Panc1 (cell line): ENCODE measurements at regions not wholly inside any gene's neighbourhood (a gene's known extent, or its start where the extent isn't known, plus 50 kb on each side); places are given as distances from the start of the nearest gene placed in this dataset.

Source experiments
- ATAC-seq: fragments of 200-7000 bp; cut with Tn5 transposase; 2 replicates; pipeline ENCODE4 v1.9.1; 2020; ENCODE audit warnings: mild to moderate bottlenecking, moderate library complexity
- BruUV-seq: library from RNA; stranded (reverse); fragments of 400-500 nt; replicated peaks from 2 replicates; lab custom pipeline; 2021; lab: Mats Ljungman, UMichigan
- CTCF ChIA-PET: fragments of 300-600 bp; sonication (Branson Sonifier 250); formaldehyde crosslinking; loops from one replicate; lab custom pipeline; 2022; ENCODE audit warnings: antibody characterized with exemption; lab: Charles Lee
- POLR2A ChIA-PET: fragments of 300-600 bp; sonication (Branson Sonifier 250); formaldehyde crosslinking; loops from one replicate; lab custom pipeline; 2022; ENCODE audit warnings: antibody characterized with exemption; lab: Charles Lee
- DNase-seq: peaks from one replicate; pipeline ENCODE4 v3.0.0-alpha.2; 2010; ENCODE audit warnings: low read depth, low spot score
- H3K27ac ChIP-seq: 2 replicates; pipeline ENCODE4 v1.5.1; 2011; ENCODE audit warnings: mild to moderate bottlenecking, low read length, inconsistent platforms
- H3K27me3 ChIP-seq: fragments of 200-500 bp; sonication (Bioruptor generic); 2 replicates; pipeline ENCODE4 v1.6.0; 2014; ENCODE audit warnings: low read length, inconsistent platforms; ENCODE audit not compliant: control insufficient read depth, insufficient read depth
- H3K36me3 ChIP-seq: fragments of 200-500 bp; sonication (Bioruptor generic); 2 replicates; pipeline ENCODE4 v1.5.1; 2014; ENCODE audit warnings: inconsistent platforms, mild to moderate bottlenecking, low read length, moderate library complexity; ENCODE audit not compliant: control insufficient read depth, insufficient read depth
- H3K4me1 ChIP-seq: 2 replicates; pipeline ENCODE4 v1.5.1; 2011; ENCODE audit warnings: inconsistent platforms, mild to moderate bottlenecking, low read length, moderate library complexity; ENCODE audit not compliant: control insufficient read depth, insufficient read depth
- H3K4me3 ChIP-seq, 2 experiments: 2 replicates each; pipeline ENCODE4 v1.5.1; 2011 to 2012; ENCODE audit warnings: low read depth in 2 of 2, low read length in 2 of 2, mild to moderate bottlenecking in 2 of 2, inconsistent platforms in 1 of 2, moderate library complexity in 1 of 2
- H3K9me3 ChIP-seq: fragments of 200-500 bp; sonication (Bioruptor generic); 2 replicates; pipeline ENCODE4 v1.5.1; 2014; ENCODE audit warnings: low read depth, mild to moderate bottlenecking, inconsistent platforms, low read length, moderate library complexity; ENCODE audit not compliant: control insufficient read depth, insufficient read depth
- POLR2AphosphoS5 ChIP-seq: IDR thresholded peaks from 2 replicates; pipeline ENCODE4 v1.6.1; 2012; ENCODE audit warnings: mild to moderate bottlenecking, low read depth, low read length, moderate library complexity
- REST ChIP-seq, 2 experiments: IDR thresholded peaks; 2 replicates each; pipeline ENCODE4 v1.6.1; 2011 to 2012; ENCODE audit warnings: low read depth in 2 of 2, control low read depth in 1 of 2, low read length in 1 of 2, mild to moderate bottlenecking in 1 of 2, moderate library complexity in 1 of 2; ENCODE audit not compliant: insufficient read depth in 1 of 2
- SIN3A ChIP-seq: IDR thresholded peaks from 2 replicates; pipeline ENCODE4 v1.6.1; 2012; ENCODE audit warnings: low read depth, mild to moderate bottlenecking, low read length, moderate library complexity, borderline replicate concordance; ENCODE audit not compliant: insufficient read depth
- TCF7L2 ChIP-seq: IDR thresholded peaks from 2 replicates; pipeline ENCODE4 v1.6.1; 2011; ENCODE audit warnings: mild to moderate bottlenecking, low read depth, low read length, inconsistent platforms
- in situ Hi-C: cut with HindIII; loops from 2 replicates; pipeline ENCODE4 v1.10.0; 2016; ENCODE audit warnings: low sequenced_read_pairs, low pct_unique_long_range_greater_than_20kb
- intact Hi-C: fragments of 100-400 bp; cut with micrococcal nuclease; formaldehyde crosslinking; loops from one replicate; pipeline ENCODE4 v1.10.0; 2022; ENCODE audit not compliant: unreplicated experiment
- TF ChIP-seq, protein P1 (sequence below): fragments of 450-650 bp; IDR thresholded peaks from 2 replicates; pipeline ENCODE4 v1.5.1; 2017; ENCODE audit warnings: mild to moderate bottlenecking

GRCh38 chr12:93059288-93059687 is 130.2 kb upstream of the EEA1 start:
- in situ Hi-C loops: no loop called here
- BruUV-seq: no TSS peak
- no peak for DNase-seq
- Histone ChIP-seq H3K27me3 (no peaks in the 10 kb centered on the region), H3K9me3 (no peaks in the 10 kb centered on the region), H3K4me1 (no peaks in the 10 kb centered on the region), H3K36me3 (no peaks in the 10 kb centered on the region), H3K27ac (no peak overlapping the region), H3K4me3 (no peak overlapping the region)
- ATAC-seq: no peak
- intact Hi-C loops: no loop called here
- ChIA-PET POLR2A (no interaction called here), CTCF (no interaction called here)
- TF ChIP-seq, protein P1, sequence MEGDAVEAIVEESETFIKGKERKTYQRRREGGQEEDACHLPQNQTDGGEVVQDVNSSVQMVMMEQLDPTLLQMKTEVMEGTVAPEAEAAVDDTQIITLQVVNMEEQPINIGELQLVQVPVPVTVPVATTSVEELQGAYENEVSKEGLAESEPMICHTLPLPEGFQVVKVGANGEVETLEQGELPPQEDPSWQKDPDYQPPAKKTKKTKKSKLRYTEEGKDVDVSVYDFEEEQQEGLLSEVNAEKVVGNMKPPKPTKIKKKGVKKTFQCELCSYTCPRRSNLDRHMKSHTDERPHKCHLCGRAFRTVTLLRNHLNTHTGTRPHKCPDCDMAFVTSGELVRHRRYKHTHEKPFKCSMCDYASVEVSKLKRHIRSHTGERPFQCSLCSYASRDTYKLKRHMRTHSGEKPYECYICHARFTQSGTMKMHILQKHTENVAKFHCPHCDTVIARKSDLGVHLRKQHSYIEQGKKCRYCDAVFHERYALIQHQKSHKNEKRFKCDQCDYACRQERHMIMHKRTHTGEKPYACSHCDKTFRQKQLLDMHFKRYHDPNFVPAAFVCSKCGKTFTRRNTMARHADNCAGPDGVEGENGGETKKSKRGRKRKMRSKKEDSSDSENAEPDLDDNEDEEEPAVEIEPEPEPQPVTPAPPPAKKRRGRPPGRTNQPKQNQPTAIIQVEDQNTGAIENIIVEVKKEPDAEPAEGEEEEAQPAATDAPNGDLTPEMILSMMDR: no peak
- no peak for TF ChIP-seq SIN3A
- TF ChIP-seq REST (IDR thresholded peaks at IDR 0.05; ENCODE audit: insufficient read depth in 1 of 2, low read depth in 2 of 2, low read length in 1 of 2): no peak
- no peak for TF ChIP-seq TCF7L2
- no peak for TF ChIP-seq POLR2AphosphoS5

GRCh38 chr12:93059925-93060665 is 131.0 kb upstream of the EEA1 start:
- Histone ChIP-seq H3K36me3 (no peaks in the 10 kb centered on the region), H3K27me3 (no peaks in the 10 kb centered on the region), H3K4me1 (no peaks in the 10 kb centered on the region), H3K9me3 (no peaks in the 10 kb centered on the region), H3K27ac (no peak overlapping the region), H3K4me3 (no peak overlapping the region)
- CTCF ChIA-PET: no interaction called here
- BruUV-seq: no TSS peak
- intact Hi-C loops (no loop called here), in situ Hi-C loops (no loop called here)
- POLR2A ChIA-PET: no interaction called here
- TF ChIP-seq TCF7L2: no peak
- no peak for TF ChIP-seq REST (IDR thresholded peaks at IDR 0.05; ENCODE audit: insufficient read depth in 1 of 2, low read depth in 2 of 2, low read length in 1 of 2)
- TF ChIP-seq, protein P1: no peak
- no peak for TF ChIP-seq SIN3A
- TF ChIP-seq POLR2AphosphoS5: no peak
- ATAC-seq (no peak), DNase-seq (no peak)
